NCI-H187 (cell line): ENCODE measurements at regions not wholly inside any gene's neighbourhood (a gene's known extent, or its start where the extent isn't known, plus 50 kb on each side); places are given as distances from the start of the nearest gene placed in this dataset.
"Not testable (repeated sequence)": the region's sequence is repeated elsewhere in the genome, so short reads cannot be mapped to it uniquely, and the experiment has no call there.

Experiments used
- DNase-seq, 2 experiments: peaks; one replicate each; lab custom pipeline; 2025; lab: John Stamatoyannopoulos, UW

DNA sequence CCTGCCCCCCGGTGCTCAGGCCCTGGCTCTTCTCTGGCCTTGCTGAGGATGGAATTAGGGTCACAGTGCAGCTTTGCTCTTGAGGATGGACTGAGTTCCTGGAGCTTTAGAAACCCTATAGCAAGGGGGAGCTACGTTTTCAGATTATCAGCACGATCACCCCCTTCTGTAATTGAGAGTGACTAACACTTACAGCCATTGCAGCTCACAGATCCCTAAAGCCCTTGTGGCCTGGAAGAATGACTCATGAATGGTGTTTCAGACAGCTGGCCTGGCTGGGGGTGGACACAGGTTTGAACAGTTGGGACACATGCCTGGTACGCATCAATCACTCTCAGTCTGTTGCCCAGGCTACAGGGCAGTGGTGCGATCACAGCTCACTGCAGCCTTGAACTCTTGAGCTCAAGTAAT lies 79.7 kb upstream of the IGFBP5 start:
- DNase-seq: no peak

DNA sequence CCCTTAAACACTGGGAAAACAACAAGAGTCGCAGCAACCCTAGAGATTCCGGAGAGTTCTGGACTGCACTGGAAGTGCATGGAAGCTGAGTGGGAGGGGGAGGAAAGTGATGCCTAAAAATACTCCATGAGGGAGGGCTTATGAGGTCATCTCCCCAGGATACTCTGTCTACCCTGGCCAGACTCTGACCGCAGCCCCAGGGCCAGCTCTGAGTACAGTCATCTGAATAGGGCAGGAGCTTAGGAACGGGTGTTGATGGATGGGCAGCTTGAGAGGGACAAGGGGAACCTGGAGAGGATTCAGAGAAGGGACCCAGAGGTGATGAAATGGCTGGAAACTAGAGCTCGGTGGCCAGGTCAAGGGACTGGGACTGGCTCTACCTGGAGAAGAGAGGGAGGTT lies 79.3 kb upstream of the IGFBP5 start:
- no peak for DNase-seq

DNA sequence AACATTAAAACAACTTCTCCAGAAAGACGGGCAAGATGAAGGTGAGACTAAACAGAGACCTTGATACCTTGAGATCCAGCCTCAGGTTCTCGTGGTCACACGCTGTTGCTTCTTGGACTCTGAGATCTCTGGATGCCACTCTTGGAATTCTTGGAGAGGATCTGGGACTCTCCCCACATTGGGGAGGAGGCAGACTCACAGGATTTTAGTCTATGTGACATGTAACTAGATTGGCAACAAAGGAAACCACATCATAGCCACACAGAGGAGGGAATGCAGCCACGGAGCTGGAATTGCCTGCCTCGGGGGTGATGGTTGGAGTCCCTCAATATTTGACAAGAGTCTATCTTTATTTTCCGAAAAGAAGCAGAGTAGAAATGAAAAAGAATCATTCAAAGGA lies 78.8 kb upstream of the IGFBP5 start:
- DNase-seq: no peak

DNA sequence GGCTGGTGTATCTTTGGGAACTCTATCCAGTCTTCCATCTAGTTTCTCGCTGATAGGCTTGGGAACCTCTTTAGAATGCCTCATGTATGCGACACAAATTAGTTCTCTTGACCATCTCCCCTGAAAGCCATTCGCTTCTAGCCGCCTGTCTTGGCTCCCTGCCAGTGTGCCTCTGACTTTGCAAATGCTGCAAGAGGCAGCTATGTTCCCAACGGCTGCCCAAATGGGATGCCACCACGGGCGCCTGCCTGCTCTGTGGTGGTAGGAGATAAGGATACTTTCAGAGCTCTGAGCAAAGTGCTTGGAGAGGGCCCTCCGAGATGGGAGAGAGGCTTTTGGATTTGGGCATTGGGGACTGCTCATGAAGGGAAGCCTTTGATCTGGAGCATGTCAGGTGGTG lies 77.7 kb upstream of the IGFBP5 start:
- DNase-seq: no peak

DNA sequence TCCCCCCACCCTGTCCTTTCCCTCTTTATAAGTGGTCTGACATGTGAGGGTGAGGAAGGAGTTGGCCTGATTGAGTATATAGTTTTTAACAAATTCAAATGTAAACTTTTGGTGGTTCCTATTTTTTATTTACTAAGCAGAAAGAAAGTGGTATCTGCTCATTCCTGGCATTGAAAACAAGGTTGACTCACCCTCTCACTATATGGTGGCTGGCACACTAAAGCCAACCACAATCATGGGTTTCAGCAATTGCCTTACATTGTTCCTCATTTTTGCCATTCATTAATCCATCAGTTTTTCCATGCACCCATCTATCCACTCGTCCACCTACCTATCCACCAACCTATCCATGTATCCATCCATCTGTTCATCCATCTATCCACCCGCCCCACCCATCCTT lies 75.4 kb upstream of the IGFBP5 start:
- DNase-seq: no peak

DNA sequence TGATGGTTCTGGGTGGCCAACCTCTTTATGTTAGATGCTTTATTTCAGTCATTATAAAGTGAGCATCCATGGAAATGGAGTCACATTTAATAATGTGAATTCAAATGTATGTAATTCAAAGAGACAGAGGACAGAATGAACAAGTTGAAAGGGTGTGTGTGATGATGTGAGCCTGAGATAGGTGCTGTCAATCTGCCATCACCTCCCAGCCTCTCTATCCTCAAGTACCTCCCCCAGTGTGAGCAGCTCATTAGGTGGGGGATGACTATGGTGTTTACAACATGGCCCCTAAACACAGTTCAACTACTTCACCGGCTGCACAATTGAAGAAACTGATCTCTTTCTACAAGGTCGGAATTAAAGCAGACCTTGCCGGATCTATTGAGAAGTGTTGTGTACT lies 74.7 kb upstream of the IGFBP5 start:
- DNase-seq: no peak

DNA sequence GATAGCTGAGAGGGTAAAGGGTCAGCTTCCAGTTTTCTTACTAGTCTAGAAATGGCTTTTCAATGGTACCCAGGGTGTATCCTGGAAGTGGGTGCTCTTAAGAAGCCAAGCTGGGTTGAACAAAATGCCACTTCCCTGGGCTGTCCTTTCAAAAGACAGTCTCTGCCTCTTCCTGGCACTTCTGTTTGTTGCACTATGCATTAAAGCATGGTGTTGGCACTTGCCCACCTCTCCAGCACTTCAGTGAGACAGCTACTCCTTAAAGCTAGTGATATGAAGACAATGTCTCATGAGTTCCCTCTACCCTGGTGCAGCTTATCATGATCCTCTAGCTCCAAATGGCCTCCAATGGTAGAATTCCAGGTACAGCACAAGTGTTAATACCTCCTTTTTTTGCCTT lies 74.3 kb upstream of the IGFBP5 start:
- no peak for DNase-seq

DNA sequence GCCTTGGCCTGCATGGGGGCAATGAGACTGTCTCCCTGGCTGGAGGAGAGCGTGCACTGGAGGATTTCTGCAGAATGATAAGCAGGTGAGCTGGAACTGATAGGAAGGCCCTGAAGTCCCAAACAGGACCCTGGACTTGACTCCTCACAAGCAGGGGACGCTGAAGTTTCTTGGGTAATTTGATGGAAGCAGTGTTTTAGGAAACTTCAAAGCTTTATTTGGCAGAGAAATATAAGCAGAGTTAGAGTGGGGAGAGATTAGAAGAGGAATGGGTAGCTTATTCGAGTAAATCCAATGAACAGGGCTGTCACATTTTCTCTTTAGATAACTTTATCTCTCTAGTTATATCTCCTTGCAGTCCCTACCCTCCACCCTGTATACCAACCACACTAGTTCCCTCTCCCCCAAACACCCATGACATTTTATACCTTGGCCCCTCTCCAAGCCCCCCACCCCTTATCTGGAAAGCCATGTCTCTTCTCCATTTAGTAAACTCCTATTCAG lies 73.6 kb upstream of the IGFBP5 start:
- DNase-seq: no peak

DNA sequence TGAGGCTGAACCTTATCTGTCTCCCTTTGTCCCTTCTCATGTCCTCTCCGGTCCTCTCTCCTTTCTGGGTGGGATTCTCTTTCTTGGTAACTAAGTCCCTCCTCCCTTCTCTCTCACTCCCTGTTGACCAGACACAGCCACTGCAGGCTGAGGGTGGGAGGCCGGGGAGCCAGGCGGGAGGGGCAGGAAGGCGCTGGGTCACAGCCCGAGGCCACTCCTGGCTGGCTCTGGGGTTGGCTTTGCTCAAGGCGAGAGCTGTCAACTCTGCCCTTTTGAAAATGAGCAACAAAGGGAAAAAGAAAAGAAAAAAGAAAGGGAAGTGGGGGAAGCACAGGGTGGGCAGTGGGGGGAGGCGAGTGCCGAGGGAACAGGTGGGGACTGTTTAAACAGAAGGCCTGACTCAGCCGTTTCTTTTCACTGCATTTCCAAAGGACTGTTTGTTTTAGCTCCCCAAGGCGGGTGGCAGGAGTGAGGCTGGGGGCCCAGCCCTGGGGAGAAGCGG lies 70.5 kb upstream of the IGFBP5 start:
- DNase-seq: no peak

DNA sequence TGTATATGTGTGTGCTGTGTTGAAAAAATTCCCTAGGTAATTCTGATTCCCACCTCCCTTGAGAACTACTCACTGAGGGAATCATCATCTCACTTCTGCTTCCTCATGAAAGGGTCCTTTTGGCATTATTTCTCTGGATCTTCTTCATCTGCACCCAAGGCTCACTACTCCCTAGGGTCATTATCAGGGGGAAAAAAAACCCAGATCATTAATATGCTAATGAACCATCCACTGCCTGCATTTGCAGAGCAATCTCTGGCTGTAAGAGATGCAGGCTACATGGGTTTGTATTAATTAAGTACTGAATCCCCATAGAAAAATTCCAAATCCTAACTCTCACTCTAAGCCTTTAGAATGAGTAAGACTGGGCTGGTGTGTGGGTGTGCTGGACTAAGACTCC lies 68.0 kb upstream of the IGFBP5 start:
- no peak for DNase-seq

DNA sequence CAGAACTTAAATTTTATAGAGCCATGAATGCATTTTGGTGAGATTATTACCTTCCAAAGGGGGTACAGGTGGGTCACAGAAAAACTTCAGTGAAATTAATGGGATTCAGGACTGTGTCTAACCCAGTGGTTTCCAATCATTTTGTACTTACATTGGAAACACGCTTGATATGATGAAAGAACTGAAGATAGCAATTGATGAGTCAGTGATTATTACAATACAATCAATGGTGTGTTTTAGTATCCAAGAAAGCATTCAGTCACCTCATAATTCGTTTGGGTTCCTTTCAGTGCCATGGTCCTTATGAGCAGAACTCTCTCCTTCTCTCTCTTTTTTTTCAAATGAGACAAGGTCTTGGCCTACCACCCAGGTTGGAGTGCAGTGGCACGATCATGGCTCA lies 66.5 kb upstream of the IGFBP5 start:
- DNase-seq: no peak

DNA sequence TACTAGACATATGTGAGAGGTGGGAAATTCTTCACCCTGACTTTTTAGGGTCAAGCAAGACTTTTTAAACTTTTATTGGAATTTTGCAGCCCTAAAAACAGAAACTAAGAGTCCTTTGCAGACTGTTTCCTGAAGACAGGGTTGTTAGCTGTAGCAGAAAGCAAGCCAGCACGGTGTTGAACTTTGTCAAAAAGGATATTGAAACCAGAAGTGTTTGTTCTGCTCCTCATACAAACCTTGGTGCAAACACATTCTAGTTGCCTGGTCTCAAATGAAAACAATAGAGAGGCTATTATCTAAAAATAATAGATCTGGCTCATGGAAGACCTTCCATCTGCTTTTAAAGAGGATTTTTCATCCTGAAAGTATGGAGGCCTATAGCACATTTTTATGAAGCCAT lies 65.8 kb upstream of the IGFBP5 start:
- DNase-seq: no peak

DNA sequence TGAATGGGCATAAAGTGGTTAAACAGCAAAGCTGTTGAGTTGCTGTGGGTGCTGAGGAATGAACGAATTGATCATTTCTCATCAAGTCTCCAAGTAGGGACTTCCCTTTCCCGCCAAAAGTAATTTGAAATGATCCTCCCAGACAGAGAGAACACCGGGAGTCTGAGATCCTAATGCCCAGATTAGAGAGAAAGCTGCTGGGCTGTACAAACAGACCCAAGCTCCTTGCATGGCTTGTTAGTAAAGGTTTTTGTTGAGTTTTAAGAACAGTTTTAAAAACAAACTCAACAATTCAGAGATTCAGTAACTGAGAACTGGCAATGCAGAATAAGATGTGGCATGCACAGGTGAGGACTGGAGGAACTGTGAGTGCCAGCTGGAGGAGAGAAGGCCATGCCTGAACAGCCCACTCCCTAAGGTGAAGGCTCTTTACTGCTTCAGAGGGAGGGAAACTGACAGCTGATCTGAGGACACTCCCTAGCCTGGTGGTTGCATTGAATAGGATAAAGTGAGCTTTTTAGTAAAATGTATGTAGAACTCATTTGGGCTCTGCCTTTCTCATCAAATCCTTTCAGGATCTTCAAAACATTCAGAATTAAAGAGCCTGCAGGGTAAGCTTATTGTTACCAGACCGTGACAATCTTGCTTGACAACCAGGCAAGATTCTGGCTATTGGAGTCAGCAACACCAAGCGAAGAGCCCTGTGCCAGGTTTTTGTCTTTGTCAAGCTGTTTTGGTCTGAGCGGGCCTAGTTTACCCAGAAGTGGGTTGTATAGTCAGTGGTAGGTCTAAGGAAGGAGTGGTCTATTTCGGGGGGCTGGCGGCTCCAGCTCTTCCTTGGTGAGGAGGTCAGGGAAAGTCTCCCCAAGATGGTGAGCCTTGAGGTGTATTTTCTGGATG lies 63.2 kb upstream of the IGFBP5 start:
- DNase-seq: peak in 1 of 2 experiments; percentile 21

DNA sequence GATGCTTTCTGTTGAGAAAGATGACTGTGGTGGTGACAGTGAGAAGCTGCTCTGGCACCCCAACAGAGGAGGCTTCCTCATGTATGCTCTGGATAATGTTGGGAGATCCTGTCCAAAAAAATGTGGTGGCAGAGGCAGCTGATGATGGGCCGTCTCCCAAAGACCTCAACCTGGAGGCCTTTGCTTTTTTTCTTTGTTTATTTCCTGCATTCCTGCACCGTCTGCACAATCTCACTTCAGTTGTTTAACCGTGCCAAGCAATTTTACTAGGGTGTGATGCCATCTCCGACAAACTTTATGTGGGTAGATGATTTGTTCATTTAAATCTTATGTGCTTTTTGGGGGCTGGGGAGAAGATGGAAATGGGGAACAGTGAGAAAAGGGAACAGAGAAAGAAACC lies 62.2 kb upstream of the IGFBP5 start:
- DNase-seq: no peak

DNA sequence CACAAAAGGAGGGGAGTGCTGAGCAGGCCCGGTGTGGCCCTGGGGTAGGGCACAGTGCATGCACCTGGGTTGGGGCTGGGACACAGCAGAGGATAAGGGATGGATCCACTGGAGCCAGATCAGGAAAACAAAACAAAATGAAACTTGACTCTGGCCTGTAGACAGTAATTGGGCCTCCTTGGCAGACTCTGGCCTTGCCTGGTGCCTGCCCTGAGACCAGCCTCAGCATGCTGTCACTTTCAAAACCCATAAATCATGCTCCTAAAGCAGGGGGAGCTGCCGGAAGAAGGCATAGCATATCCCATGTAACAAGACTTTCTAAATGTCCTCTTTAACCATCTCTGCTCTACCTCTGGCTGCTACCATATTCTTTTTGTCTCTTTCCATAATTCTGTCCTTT lies 61.1 kb upstream of the IGFBP5 start:
- DNase-seq: no peak

DNA sequence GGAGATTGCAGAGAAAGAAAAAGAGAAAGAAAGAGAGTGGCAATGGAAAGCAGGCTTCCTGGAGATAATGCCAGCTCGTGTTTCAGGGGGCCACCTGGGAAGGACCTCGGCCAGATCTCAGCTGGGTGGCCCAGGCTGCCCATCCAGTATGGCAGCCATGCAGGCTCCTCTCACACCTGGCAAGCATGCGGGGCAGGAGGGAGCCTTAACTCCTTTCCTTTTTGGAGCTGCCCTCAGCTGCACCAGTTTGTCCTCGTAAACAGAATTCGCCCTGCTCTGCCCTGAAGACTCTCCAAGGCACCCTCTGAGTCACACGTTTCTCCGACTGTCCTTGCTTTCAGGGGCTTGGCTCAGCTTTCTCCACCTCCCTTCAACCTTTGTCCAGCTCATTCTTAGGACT lies 59.5 kb upstream of the IGFBP5 start:
- no peak for DNase-seq

DNA sequence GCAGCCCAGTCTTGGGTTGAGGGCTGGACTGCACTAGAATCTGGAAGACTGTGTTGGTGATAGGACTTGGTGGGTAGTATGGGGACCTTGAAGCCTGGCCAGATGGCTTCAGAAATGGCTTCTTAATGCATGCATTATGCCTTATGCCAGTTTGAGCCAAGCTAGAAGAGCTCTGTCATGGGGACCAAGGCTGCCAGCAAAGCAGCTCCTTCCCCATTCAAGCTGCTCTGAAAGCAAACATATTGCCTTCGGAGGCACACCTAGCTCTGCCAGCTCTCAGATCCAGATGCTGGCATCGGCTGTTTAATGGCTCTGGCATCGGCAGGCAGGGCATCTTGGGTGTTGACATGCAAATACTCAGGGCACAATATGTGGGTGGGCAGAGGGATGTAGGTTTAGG lies 59.0 kb upstream of the IGFBP5 start:
- no peak for DNase-seq

DNA sequence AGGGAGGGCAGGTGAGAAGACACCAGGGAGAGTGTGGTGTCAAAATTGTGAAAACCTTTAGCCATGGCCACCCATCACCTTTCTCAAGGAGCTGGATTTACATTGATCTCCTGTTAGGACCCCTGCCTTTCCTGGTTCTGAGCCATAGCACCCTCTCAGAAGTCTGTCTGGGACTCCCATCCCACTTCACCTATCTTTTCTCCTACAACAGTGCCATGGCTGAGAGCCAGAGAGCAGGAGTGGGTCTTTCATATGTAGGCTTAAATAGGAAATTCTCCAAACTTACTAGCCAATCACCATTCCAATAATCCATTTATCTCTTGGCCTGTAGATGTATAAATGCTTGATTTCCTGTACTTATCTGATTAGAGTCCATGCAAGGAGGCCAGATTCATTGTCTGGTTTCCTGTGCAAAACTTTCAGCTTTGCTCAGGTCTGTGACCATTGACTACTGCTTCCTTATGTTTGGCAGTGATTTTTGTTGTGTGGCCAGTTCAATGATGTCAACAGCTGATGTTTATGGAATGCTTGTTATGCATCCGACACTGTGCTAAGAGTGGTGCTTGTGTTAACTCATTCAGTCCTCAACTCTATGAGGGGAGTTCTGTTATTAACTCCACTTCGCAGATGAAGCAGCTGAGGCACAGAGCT lies 57.6 kb upstream of the IGFBP5 start:
- no peak for DNase-seq

DNA sequence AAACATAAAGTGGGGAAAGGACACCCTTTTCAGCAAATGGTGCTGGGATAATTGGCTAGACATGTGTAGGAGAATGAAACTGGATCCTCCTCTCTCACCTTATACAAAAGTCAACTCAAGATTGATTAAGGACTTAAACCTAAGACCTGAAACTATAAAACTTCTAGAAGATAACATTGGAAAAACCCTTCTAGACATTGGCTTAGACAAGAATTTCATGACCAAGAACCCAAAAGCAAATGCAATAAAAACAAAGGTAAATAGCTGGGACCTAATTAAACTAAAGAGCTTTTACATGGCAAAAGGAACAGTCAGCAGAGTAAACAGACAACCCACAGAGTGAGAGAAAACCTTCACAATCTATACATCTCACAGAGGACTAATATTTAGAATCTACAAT lies 55.4 kb upstream of the IGFBP5 start:
- not testable (repeated sequence) for DNase-seq

DNA sequence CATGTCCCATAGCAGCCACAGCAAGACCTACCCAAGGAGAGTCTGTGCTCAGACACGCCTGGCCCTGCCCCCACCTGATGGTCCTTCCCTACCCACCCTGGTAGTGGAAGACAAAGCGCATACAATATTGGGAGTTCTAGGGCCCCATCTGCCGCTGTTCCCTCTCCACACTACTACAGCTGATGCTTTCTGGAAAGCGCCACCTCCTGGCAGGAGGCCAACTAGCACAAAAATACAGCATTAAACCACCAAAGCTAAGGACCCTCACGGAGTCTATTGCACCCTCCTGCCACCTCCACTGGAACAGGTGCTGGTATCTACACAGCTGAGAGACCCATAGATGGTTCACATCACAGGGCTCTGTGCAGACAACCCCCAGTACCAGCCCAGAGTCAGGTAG lies 50.9 kb upstream of the IGFBP5 start:
- not testable (repeated sequence) for DNase-seq

DNA sequence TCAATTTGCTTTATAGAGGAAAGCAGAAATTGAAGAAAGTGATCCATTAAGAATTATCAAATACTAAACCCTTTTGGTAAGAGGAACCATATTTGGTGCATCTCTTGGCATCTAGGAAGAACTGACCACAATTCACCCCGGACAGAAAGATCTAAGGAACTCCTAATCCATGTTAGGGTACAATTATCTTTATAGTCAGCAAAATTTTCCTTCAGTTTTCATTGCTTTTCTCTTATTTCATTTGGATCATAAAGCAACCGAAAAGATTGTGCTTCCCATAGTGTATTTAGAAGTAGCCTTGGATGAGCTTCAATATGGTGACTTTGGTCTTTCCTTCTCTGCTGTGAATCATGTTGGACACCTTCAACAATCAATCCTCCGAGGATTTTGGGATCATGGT lies 50.1 kb upstream of the IGFBP5 start:
- no peak for DNase-seq
